NCI-H524 (cell line): ENCODE measurements at regions not wholly inside any gene's neighbourhood (a gene's known extent, or its start where the extent isn't known, plus 50 kb on each side); places are given as distances from the start of the nearest gene placed in this dataset.
"Not testable (repeated sequence)": the region's sequence is repeated elsewhere in the genome, so short reads cannot be mapped to it uniquely, and the experiment has no call there.

ENCODE experiments used
- DNase-seq, 2 experiments: peaks; one replicate each; lab custom pipeline; 2025; lab: John Stamatoyannopoulos, UW

GRCh38 chr3:109995377-109995776, 658.0 kb upstream of the DPPA4 start:
- no peak for DNase-seq

- not testable (repeated sequence) for DNase-seq
These were observed 664.6 kb upstream of the DPPA4 start for GRCh38 chr3:110001905-110002304.

GRCh38 chr3:110006913-110007312, 669.6 kb upstream of the DPPA4 start:
- no peak for DNase-seq

- no peak for DNase-seq
These were observed 678.1 kb upstream of the DPPA4 start for GRCh38 chr3:110015231-110015963.

- DNase-seq, result no peak
These were observed 679.0 kb upstream of the DPPA4 start for GRCh38 chr3:110016235-110016815.

- no peak for DNase-seq
These were observed 680.0 kb upstream of the DPPA4 start for GRCh38 chr3:110017304-110017703.

GRCh38 chr3:110021659-110022058, 684.3 kb upstream of the DPPA4 start:
- no peak for DNase-seq

- DNase-seq, result not testable (repeated sequence)
These were observed 685.7 kb upstream of the DPPA4 start for GRCh38 chr3:110023022-110023421.

GRCh38 chr3:110026421-110026820, 689.1 kb upstream of the DPPA4 start:
- DNase-seq, result no peak

GRCh38 chr3:110027446-110028080, 690.2 kb upstream of the DPPA4 start:
- peak in 1 of 2 experiments; percentile 40 for DNase-seq

- no peak for DNase-seq
These were observed 694.6 kb upstream of the DPPA4 start for GRCh38 chr3:110031975-110032374.

GRCh38 chr3:110059431-110059830, 722.1 kb upstream of the DPPA4 start:
- no peak for DNase-seq

GRCh38 chr3:110062716-110063115, 725.4 kb upstream of the DPPA4 start:
- DNase-seq, result no peak

GRCh38 chr3:110063178-110063577, 725.8 kb upstream of the DPPA4 start:
- no peak for DNase-seq

GRCh38 chr3:110066206-110066605, 728.9 kb upstream of the DPPA4 start:
- no peak for DNase-seq

- DNase-seq, result no peak
These were observed 730.2 kb upstream of the DPPA4 start for GRCh38 chr3:110067527-110067926.

GRCh38 chr3:110069761-110070160, 732.4 kb upstream of the DPPA4 start:
- DNase-seq, result no peak

GRCh38 chr3:110070161-110070916, 733.0 kb upstream of the DPPA4 start:
- no peak for DNase-seq

- no peak for DNase-seq
These were observed 736.7 kb upstream of the DPPA4 start for GRCh38 chr3:110074095-110074494.

- no peak for DNase-seq
These were observed 739.7 kb upstream of the DPPA4 start for GRCh38 chr3:110077093-110077492.

GRCh38 chr3:110093411-110093810, 756.1 kb upstream of the DPPA4 start:
- no peak for DNase-seq

GRCh38 chr3:110093812-110094401, 756.6 kb upstream of the DPPA4 start:
- DNase-seq, result no peak
